Dendritic cell treated with granulocyte-macrophage colony-stimulating factor and Interleukin-4, amounts not matched to agents 40 ng/mL and 50 ng/mL, for 4 days (primary cell): ENCODE measurements at regions not wholly inside any gene's neighbourhood (a gene's known extent, or its start where the extent isn't known, plus 50 kb on each side); places are given as distances from the start of the nearest gene placed in this dataset.

Experiments
- H3K27ac Mint-ChIP-seq: one replicate; pipeline ENCODE4 v1.8.0; 2022; ENCODE audit warnings: mild to moderate bottlenecking, mixed read lengths
- H3K27me3 Mint-ChIP-seq: one replicate; pipeline ENCODE4 v1.8.0; 2022; ENCODE audit warnings: mild to moderate bottlenecking, mixed read lengths
- H3K36me3 Mint-ChIP-seq: one replicate; pipeline ENCODE4 v1.8.0; 2022; ENCODE audit warnings: low read depth, mixed read lengths
- H3K4me1 Mint-ChIP-seq: one replicate; pipeline ENCODE4 v1.8.0; 2022; ENCODE audit warnings: low read depth, mixed read lengths
- H3K4me3 Mint-ChIP-seq: one replicate; pipeline ENCODE4 v1.8.0; 2022; ENCODE audit warnings: mild to moderate bottlenecking, moderate library complexity, mixed read lengths
- H3K9me3 Mint-ChIP-seq: one replicate; pipeline ENCODE4 v1.8.0; 2022; ENCODE audit warnings: mixed read lengths
- intact Hi-C: fragments of 100-400 bp; cut with micrococcal nuclease; formaldehyde crosslinking; loops from one replicate; pipeline ENCODE4 v1.15.0; 2022

DNA sequence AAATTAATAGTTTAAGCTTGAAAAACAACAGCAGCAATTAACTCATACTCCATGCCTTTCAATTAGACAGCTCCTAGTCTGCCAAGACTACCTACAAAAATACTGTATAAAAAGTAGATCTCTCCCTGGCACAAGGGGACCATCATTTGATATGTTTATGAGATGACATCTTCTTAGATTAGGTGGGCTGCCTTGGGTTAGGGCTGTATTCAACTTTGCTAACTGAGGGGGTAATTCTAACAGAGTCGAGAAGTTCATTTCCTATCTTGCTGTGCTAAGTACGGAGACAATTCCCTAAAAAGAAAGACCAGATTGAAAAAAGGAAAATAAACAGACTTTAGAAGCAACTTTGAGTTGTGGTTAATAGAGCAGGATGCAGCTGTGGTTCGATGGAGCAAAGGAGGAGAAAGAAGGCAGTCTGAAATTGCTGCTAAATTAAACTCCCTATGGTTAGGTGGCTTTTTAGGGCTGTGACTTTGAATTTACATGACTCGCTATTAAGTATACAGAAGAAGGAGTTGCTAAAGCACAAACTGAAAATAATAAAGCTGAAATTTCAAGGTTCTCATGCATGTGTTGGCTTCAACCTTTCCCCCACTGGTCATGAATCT lies 75.4 kb downstream of the CDC7 start:
- no peak overlapping the region for H3K27ac Mint-ChIP-seq
- no peak overlapping the region for H3K4me3 Mint-ChIP-seq
- H3K9me3 Mint-ChIP-seq = no peaks in the 10 kb centered on the region
- peaks cover 70% of the 10 kb centered on the region for H3K27me3 Mint-ChIP-seq
- peaks cover 20% of the 10 kb centered on the region for H3K4me1 Mint-ChIP-seq
- intact Hi-C loops = no loop called here
- H3K36me3 Mint-ChIP-seq = no peaks in the 10 kb centered on the region

DNA sequence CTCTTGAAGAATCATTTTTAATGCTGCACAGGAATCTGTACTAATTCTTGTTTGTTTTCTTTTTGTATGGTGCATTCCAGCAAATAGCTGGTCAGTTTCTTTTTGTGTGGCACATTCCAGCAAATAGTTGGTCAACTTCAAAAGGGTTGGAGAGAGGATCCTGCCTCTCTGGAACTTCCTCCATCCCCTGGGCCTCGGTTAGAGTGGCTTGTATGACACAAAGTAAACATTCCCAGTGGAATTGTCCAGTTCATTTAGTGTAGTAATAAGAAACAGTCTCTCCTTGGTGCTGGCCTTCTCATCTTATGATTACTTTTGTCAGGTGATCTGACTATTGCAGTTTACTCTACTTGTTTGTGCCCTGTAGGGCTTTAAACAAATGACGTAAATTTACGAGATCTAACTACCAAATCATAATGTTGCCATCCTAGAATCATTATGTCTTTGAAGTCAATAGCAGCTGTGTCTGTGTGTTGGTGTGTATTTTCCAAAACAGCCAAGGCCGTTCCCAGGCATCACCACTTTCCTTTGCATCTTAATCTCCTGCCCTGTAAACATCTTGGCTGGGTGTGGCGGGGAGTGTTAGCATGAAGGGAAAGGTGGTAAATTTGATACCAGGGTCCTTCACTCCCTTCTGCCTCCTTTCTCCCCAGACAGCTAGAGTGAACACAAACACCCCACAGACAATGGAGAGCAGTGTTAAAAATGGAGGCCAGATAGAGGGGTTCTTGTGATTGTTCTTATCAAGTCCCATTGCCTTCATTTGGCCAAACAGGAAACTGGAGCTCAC lies 77.9 kb downstream of the CDC7 start:
- H3K27me3 Mint-ChIP-seq = peaks cover 54% of the 10 kb centered on the region
- no peak overlapping the region for H3K27ac Mint-ChIP-seq
- H3K9me3 Mint-ChIP-seq = peaks cover 9% of the 10 kb centered on the region
- intact Hi-C loops = no loop called here
- no peak overlapping the region for H3K4me3 Mint-ChIP-seq
- no peaks in the 10 kb centered on the region for H3K36me3 Mint-ChIP-seq
- peaks cover 6% of the 10 kb centered on the region for H3K4me1 Mint-ChIP-seq

DNA sequence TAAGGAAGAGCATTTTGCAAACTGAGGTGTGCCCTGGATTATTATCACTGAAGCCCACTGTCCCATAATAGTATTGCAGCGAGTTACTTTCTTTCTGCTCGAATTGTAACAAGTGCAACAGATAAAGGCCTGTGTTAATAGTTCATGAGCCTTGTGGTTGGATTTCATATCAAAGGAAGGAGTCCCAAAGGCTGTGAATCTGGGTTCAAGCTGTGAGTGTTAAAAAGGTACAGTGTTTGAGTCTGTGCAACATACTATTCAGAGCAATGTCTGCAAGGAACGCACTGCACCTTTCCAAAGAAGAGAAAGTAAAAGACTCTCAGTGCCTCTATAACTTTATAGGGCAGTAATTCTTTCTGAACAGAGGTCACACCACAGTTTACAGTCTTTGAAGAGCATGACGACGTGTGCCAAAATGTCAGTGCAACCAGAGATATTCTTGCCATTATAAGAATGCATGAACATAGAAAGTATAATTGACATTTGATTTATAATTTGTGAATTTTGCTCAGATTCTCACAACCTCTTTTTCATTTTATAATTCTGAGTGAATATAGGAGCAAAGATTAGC lies 79.1 kb downstream of the CDC7 start:
- Mint-ChIP-seq H3K27ac (no peak overlapping the region), H3K4me1 (peaks cover 5% of the 10 kb centered on the region), H3K4me3 (no peak overlapping the region), H3K9me3 (peaks cover 9% of the 10 kb centered on the region), H3K36me3 (no peaks in the 10 kb centered on the region), H3K27me3 (peaks cover 54% of the 10 kb centered on the region)
- intact Hi-C loops = no loop called here

DNA sequence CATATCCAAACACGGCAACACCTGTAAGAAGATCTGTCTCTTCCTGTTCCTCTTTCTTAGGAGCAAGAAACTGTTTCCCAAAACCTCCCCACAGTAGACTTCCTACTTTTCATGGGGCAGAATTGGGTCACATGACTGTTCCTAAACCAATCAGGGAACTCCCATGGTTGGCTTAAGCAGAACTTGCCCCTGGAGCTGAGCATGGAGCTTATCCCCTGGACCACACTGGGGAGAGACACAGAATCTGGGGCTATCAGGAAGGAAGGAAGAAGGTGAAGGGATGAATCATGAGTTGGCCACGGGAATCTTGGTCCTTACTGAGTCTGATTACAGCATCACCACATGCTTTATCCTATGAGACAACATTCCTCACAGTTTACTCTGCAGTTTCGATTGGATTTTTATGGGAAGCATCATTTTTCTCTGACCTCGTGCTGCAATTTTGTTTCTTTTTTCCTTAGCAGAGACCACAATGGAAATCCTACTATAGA lies 81.8 kb downstream of the CDC7 start:
- Mint-ChIP-seq H3K27ac (no peak overlapping the region), H3K9me3 (peaks cover 9% of the 10 kb centered on the region), H3K36me3 (no peaks in the 10 kb centered on the region), H3K27me3 (peaks cover 44% of the 10 kb centered on the region), H3K4me3 (no peak overlapping the region), H3K4me1 (peaks cover 20% of the 10 kb centered on the region)
- intact Hi-C loops = no loop called here

DNA sequence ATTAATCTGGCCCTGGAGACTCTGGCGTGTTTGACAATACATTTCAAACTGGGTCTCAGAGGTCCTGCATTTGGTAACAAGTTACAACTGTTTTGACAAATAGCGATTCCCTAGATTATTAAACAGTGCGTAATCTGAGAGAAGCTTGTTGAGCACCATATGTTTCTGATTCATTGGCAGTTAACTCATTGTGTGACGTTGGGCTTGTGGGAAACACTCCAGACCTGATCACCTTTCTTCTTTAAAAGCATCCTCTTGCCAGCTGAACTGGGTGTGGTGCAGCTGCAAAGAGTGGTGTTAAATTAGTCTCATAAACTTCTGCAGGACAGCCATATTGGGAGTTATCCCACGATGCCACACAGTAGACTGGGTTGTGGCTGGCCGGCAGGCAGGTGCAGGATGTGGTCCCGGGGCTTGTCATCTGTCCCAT lies 82.7 kb downstream of the CDC7 start:
- H3K27ac Mint-ChIP-seq = no peak overlapping the region
- H3K4me3 Mint-ChIP-seq = no peak overlapping the region
- H3K9me3 Mint-ChIP-seq = peaks cover 9% of the 10 kb centered on the region
- peaks cover 43% of the 10 kb centered on the region for H3K27me3 Mint-ChIP-seq
- H3K36me3 Mint-ChIP-seq = no peaks in the 10 kb centered on the region
- intact Hi-C loops = no loop called here
- peaks cover 24% of the 10 kb centered on the region for H3K4me1 Mint-ChIP-seq

DNA sequence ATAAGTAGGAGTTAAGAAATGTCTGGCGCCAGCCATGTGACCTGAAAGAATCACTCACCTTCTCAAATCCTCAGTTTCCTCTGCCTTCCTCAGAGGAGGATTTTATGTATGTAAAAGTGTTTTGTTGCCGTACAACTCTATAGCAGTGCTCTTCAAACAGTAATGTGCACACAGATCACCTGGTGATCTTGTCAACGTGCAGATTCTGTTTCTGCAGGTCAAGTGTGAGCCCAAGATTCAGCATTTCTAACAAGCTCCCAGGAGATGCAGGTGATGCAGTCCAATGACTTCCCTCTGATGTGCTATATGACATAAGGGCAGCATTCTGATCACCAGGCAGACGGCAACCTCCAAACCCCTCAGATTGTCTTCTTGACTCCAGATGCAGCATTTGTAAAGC lies 83.7 kb downstream of the CDC7 start:
- intact Hi-C loops = no loop called here
- Mint-ChIP-seq H3K4me3 (no peak overlapping the region), H3K9me3 (peaks cover 9% of the 10 kb centered on the region), H3K36me3 (no peaks in the 10 kb centered on the region), H3K27me3 (peaks cover 38% of the 10 kb centered on the region), H3K4me1 (peaks cover 24% of the 10 kb centered on the region), H3K27ac (no peak overlapping the region)

DNA sequence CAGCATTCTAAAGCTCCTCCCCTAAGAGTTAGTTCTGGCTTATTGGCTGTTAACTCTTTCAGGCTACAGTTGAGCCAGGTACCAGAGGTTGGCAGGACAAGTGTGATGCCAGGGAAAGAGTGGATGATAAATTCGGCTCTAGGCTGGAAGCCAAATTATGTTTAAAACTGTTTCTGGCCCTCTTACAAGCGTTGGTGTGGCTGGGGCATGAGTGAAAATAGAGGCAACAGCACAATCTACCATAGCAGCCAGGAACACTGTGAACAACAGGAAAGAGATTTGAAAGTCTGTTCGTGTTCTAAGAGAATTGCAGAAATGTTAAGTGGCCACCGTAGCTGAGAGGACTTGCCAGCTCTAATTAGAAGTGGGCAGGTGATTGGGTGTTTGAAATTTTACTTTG lies 84.2 kb downstream of the CDC7 start:
- Mint-ChIP-seq H3K9me3 (peaks cover 9% of the 10 kb centered on the region), H3K27ac (no peak overlapping the region), H3K4me1 (peaks cover 24% of the 10 kb centered on the region), H3K27me3 (peaks cover 39% of the 10 kb centered on the region), H3K36me3 (no peaks in the 10 kb centered on the region), H3K4me3 (no peak overlapping the region)
- intact Hi-C loops = no loop called here

DNA sequence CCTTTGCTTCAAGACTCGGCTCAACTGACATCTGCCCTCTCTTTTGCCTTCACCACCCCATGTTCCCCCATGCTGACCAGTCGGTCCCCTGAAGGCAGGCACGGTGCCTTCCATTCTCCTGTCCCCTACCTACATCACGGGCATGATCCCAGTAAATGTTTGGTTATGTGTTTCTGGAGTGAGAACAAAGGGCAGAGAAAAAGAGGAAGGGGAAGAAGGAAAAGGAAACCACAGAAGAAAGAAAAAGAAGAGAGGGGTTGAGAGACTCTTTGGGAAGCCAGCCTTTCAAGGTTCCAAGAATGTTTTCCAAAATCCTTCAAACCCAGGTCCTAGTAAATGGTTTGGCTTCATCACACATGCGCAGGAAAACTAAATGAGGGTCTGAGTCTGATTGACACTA lies 84.9 kb downstream of the CDC7 start:
- H3K27ac Mint-ChIP-seq = no peak overlapping the region
- intact Hi-C loops = no loop called here
- H3K27me3 Mint-ChIP-seq = peaks cover 40% of the 10 kb centered on the region
- peaks cover 9% of the 10 kb centered on the region for H3K9me3 Mint-ChIP-seq
- H3K4me1 Mint-ChIP-seq = peaks cover 24% of the 10 kb centered on the region
- no peak overlapping the region for H3K4me3 Mint-ChIP-seq
- H3K36me3 Mint-ChIP-seq = no peaks in the 10 kb centered on the region

DNA sequence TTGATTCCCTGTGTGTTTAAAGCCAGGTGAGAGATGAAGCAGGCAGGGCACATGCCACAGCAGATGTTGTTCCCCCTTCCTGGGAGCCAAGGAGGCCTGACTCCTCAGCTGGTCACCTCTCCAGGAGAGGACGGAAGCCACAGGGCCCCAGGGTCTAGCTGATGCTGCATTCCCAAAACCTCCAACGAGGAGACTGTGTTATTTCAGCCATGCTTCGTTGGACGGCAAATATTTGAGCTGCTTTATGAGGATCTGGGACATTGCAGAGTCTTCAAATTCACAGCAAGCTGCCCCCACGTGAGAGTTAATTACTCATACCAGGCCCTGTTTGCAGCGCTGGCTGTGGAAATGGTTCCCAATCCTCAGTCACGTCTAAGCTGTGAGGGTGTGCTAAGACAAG lies 85.3 kb downstream of the CDC7 start:
- no peak overlapping the region for H3K4me3 Mint-ChIP-seq
- peaks cover 38% of the 10 kb centered on the region for H3K27me3 Mint-ChIP-seq
- no peak overlapping the region for H3K27ac Mint-ChIP-seq
- intact Hi-C loops = no loop called here
- peaks cover 9% of the 10 kb centered on the region for H3K9me3 Mint-ChIP-seq
- peaks cover 27% of the 10 kb centered on the region for H3K4me1 Mint-ChIP-seq
- H3K36me3 Mint-ChIP-seq = no peaks in the 10 kb centered on the region

DNA sequence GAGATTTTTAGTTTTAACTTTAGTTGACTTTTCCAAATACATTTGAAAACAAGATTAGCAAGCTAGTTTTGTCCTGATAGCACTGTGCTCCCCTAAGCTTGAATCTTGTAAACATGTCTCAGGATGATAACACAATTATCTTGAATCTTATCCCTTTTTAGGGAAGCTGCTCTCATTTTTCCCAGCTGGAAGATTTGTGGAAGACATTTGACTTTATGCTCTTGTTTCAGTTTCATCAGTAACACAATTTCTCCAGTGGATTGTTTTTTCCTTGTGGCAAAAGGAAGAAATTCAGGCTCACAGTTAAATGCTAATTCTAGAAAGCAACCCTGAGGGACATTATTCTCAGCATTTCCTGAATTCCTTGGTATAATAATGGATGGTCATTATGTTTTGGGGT lies 88.8 kb downstream of the CDC7 start:
- no peaks in the 10 kb centered on the region for H3K9me3 Mint-ChIP-seq
- intact Hi-C loops = no loop called here

DNA sequence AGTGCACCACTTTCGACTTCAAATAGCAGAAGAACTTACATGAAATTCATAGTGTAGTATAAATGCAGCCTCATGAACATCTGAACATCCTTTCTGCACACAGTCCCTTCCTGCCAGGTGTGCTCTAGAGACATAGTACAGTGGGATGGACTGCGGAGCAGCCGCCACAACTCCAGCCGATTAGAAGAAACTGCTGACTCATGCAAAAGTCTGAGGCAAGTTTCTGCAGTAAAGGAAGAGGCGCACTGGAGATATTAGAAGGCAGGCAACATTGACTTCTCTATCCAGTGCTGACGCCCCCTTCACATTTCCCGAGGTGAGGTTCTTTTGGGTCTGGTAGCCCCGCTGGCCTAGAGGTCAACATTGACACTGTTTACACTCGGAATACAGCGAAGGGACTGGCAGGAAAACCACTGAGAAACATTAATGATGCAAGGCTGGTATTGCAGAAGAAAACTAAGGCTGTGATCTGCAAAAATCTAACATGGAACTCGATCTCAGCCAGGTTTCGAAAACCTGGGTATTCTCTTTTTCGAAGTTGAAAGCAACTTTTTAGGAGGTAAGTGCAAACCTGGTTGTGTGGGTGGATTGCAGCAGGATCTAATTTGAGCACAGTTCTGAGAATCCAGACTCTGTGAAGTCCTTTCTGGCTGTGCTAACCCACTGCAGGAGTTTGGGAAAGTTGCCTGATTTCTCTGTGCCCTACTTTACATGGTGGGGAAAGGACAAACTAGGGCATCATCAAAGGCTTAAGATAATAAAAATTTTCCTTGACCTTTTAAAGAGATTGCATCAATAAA lies 90.7 kb downstream of the CDC7 start:
- intact Hi-C loops = no loop called here
- no peak overlapping the region for H3K27ac Mint-ChIP-seq
- H3K36me3 Mint-ChIP-seq = no peaks in the 10 kb centered on the region
- peaks cover 18% of the 10 kb centered on the region for H3K4me1 Mint-ChIP-seq
- H3K27me3 Mint-ChIP-seq = peaks cover 32% of the 10 kb centered on the region
- H3K4me3 Mint-ChIP-seq = no peak overlapping the region
- H3K9me3 Mint-ChIP-seq = no peaks in the 10 kb centered on the region

More for the DNA sequence above, 88.8 kb downstream of the CDC7 start:
- Mint-ChIP-seq H3K36me3 (no peaks in the 10 kb centered on the region), H3K4me3 (no peak overlapping the region), H3K27ac (no peak overlapping the region), H3K4me1 (peaks cover 30% of the 10 kb centered on the region), H3K27me3 (peaks cover 43% of the 10 kb centered on the region)

DNA sequence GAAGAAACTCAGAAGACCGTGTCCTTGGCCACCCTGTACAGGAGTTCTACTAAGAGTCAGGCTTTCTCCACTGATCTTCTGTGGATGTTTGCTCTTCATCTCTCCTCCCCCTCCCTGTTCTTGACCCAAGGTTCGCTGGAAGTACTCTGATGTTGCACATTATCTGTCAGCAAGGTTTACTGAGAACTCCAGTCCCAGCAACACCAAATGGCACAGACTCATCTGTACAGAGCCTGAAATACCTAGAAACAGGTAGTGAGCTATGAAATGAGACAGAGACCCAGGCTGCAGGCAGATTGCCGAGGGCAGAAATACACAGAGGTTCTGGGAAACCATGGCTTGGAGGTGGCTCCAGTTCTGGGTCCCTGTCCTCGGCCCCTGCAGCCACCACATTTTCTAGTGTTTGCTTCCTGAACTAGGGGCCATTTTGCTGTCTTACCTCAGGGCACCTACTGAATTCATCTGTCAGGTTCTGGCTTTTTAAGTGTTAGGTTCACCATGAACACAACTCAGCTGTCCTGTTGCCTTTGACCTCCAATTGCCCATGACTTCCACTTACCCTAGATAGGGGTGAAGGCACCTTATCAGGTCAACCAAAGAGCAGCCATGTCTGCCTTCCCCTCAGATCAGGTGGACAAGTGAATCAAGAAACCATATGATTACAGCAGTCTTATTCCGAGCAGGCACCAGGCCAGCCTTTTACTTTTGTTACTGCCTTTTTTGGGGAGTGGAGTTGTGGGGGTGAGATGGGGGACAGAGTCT lies 92.2 kb downstream of the CDC7 start:
- intact Hi-C loops = no loop called here
- Mint-ChIP-seq H3K27me3 (peaks cover 30% of the 10 kb centered on the region), H3K4me1 (peaks cover 11% of the 10 kb centered on the region), H3K27ac (no peak overlapping the region), H3K4me3 (no peak overlapping the region), H3K36me3 (no peaks in the 10 kb centered on the region), H3K9me3 (no peaks in the 10 kb centered on the region)

DNA sequence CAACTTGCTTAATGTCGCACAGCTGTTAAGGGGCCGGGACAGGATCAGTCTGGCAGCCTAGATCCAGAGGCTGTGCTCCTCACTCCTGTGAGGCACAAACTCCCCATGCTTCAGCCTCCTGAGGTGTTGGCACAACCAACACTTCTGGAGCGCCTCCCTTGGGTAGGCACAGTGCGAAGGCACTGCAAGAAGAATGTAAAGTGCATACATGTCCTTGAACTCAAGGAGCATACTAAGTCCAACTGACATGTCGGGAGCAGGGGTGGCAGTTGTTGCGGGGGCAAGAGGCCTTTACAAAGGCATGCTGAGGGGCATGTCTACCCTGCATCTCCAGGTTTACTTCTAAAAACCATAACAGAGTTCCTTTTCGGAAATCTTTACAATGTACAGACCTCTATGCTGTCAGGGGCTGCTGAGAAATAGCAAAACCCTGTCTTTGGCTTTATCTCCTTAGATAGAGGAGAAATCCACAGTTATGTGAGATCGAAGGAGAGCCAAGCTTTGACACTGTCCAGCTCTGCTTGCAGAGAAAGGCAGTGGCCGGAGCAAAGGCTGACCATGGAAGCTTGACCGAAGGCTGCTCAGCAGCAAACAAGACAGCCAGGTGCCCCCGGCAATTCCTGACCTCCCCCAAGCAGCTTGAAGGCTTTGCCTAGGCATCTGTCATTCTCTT lies 93.9 kb downstream of the CDC7 start:
- Mint-ChIP-seq H3K27me3 (peaks cover 25% of the 10 kb centered on the region), H3K9me3 (no peaks in the 10 kb centered on the region), H3K36me3 (no peaks in the 10 kb centered on the region), H3K4me1 (peaks cover 11% of the 10 kb centered on the region), H3K27ac (no peak overlapping the region), H3K4me3 (no peak overlapping the region)
- intact Hi-C loops = no loop called here
